Esophagus squamous epithelium (tissue), 4 donors: ENCODE measurements at regions not wholly inside any gene's neighbourhood (a gene's known extent, or its start where the extent isn't known, plus 50 kb on each side); places are given as distances from the start of the nearest gene placed in this dataset.

Experiments used
- POLR2A ChIP-seq, 4 donors: fragments of 450-650 bp; IDR thresholded peaks; one replicate each; pipeline ENCODE4 v1.6.1; 2017; ENCODE audit warnings: antibody characterized with exemption in 4 of 4, mild to moderate bottlenecking in 4 of 4, moderate library complexity in 3 of 4
- TF ChIP-seq, protein P1 (sequence below), 6 experiments: fragments of 450-650 bp in 4 of 6; fragments of 200-600 bp in 2 of 6; sonication (generic) in 2 of 6; IDR thresholded peaks; one replicate each; pipeline ENCODE4 v1.5.1; 2016 to 2019; ENCODE audit warnings: antibody characterized with exemption in 6 of 6, mild to moderate bottlenecking in 4 of 6, moderate library complexity in 4 of 6

DNA sequence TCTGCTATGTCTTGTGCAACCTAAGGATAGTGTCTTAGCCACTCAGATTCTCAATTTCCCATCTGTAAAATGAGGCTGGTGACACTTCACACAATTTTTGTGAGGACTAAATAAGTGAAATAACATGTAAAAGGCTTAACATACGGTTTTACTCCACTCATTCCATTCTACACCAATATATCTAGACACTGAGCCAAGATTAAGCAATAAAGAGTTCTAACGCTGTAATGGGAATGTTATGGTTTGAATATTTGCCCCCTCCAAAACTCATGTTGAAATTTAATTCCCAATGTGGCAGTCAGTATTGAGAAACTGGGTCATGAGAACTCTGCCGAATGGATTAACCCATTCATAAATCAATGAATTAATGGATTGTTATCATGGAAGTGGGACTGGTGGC is 301.0 kb downstream of the HACE1 start:
- TF ChIP-seq POLR2A (IDR thresholded peaks at IDR 0.05): no peak
- TF ChIP-seq, protein P1, sequence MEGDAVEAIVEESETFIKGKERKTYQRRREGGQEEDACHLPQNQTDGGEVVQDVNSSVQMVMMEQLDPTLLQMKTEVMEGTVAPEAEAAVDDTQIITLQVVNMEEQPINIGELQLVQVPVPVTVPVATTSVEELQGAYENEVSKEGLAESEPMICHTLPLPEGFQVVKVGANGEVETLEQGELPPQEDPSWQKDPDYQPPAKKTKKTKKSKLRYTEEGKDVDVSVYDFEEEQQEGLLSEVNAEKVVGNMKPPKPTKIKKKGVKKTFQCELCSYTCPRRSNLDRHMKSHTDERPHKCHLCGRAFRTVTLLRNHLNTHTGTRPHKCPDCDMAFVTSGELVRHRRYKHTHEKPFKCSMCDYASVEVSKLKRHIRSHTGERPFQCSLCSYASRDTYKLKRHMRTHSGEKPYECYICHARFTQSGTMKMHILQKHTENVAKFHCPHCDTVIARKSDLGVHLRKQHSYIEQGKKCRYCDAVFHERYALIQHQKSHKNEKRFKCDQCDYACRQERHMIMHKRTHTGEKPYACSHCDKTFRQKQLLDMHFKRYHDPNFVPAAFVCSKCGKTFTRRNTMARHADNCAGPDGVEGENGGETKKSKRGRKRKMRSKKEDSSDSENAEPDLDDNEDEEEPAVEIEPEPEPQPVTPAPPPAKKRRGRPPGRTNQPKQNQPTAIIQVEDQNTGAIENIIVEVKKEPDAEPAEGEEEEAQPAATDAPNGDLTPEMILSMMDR (IDR thresholded peaks at IDR 0.05): no peak
